Skeletal muscle satellite cell (primary cell): ENCODE measurements at regions not wholly inside any gene's neighbourhood (a gene's known extent, or its start where the extent isn't known, plus 50 kb on each side); places are given as distances from the start of the nearest gene placed in this dataset.

Experiments used
- H3K27me3 ChIP-seq: 2 replicates; pipeline ENCODE4 v1.7.0; 2013; ENCODE audit warnings: low read length; ENCODE audit not compliant: control insufficient read depth, insufficient read depth
- H3K36me3 ChIP-seq: 2 replicates; pipeline ENCODE4 v1.7.0; 2013; ENCODE audit warnings: mild to moderate bottlenecking, control low read depth, low read length; ENCODE audit not compliant: insufficient read depth
- H3K4me1 ChIP-seq: 2 replicates; pipeline ENCODE4 v1.7.0; 2013; ENCODE audit warnings: low read length; ENCODE audit not compliant: control insufficient read depth, insufficient read depth
- H3K4me2 ChIP-seq: 2 replicates; pipeline ENCODE4 v1.7.0; 2013; ENCODE audit warnings: mild to moderate bottlenecking, low read length
- H3K4me3 ChIP-seq: 2 replicates; pipeline ENCODE4 v1.7.0; 2013; ENCODE audit warnings: low read length
- H3K9ac ChIP-seq: 2 replicates; pipeline ENCODE4 v1.7.0; 2013; ENCODE audit warnings: mild to moderate bottlenecking, low read depth, low read length, moderate library complexity
- H3K9me3 ChIP-seq: replicated peaks from 2 replicates; pipeline ENCODE4 v1.7.0; 2013; ENCODE audit warnings: mild to moderate bottlenecking, control low read depth, low read length

GRCh38 chr1:82731216-82731615 is 930.5 kb downstream of the ADGRL2 start:
- Histone ChIP-seq H3K4me2 (no peak overlapping the region), H3K9ac (no peak overlapping the region), H3K9me3 (no peaks in the 10 kb centered on the region), H3K36me3 (no peaks in the 10 kb centered on the region), H3K4me1 (no peaks in the 10 kb centered on the region), H3K27me3 (no peaks in the 10 kb centered on the region), H3K4me3 (no peak overlapping the region)

- no peaks in the 10 kb centered on the region for H3K36me3 ChIP-seq
- H3K9me3 ChIP-seq = no peaks in the 10 kb centered on the region
- H3K9ac ChIP-seq = no peak overlapping the region
- no peak overlapping the region for H3K4me2 ChIP-seq
- H3K4me1 ChIP-seq = no peaks in the 10 kb centered on the region
- no peak overlapping the region for H3K4me3 ChIP-seq
- H3K27me3 ChIP-seq = no peaks in the 10 kb centered on the region
Measured at GRCh38 chr1:82728206-82728605, 927.5 kb downstream of the ADGRL2 start.

- H3K9me3 ChIP-seq = no peaks in the 10 kb centered on the region
- no peaks in the 10 kb centered on the region for H3K36me3 ChIP-seq
- H3K4me3 ChIP-seq = no peak overlapping the region
- no peaks in the 10 kb centered on the region for H3K27me3 ChIP-seq
- H3K4me2 ChIP-seq = no peak overlapping the region
- no peaks in the 10 kb centered on the region for H3K4me1 ChIP-seq
- H3K9ac ChIP-seq = no peak overlapping the region
Measured at GRCh38 chr1:82724246-82724645, 923.5 kb downstream of the ADGRL2 start.

GRCh38 chr1:82722608-82723007 is 921.9 kb downstream of the ADGRL2 start:
- no peak overlapping the region for H3K4me2 ChIP-seq
- no peak overlapping the region for H3K9ac ChIP-seq
- no peaks in the 10 kb centered on the region for H3K27me3 ChIP-seq
- no peaks in the 10 kb centered on the region for H3K4me1 ChIP-seq
- H3K4me3 ChIP-seq = no peak overlapping the region
- no peaks in the 10 kb centered on the region for H3K36me3 ChIP-seq
- H3K9me3 ChIP-seq = no peaks in the 10 kb centered on the region

GRCh38 chr1:82721702-82722101 is 921.0 kb downstream of the ADGRL2 start:
- Histone ChIP-seq H3K4me2 (no peak overlapping the region), H3K9ac (no peak overlapping the region), H3K4me1 (no peaks in the 10 kb centered on the region), H3K9me3 (no peaks in the 10 kb centered on the region), H3K27me3 (no peaks in the 10 kb centered on the region), H3K36me3 (no peaks in the 10 kb centered on the region), H3K4me3 (no peak overlapping the region)

GRCh38 chr1:82718719-82719419 is 918.1 kb downstream of the ADGRL2 start:
- no peaks in the 10 kb centered on the region for H3K4me1 ChIP-seq
- no peak overlapping the region for H3K9ac ChIP-seq
- H3K36me3 ChIP-seq = no peaks in the 10 kb centered on the region
- H3K9me3 ChIP-seq = no peaks in the 10 kb centered on the region
- no peak overlapping the region for H3K4me3 ChIP-seq
- H3K4me2 ChIP-seq = no peak overlapping the region
- H3K27me3 ChIP-seq = no peaks in the 10 kb centered on the region

GRCh38 chr1:82710091-82710490 is 909.4 kb downstream of the ADGRL2 start:
- Histone ChIP-seq H3K4me2 (no peak overlapping the region), H3K9ac (no peak overlapping the region), H3K9me3 (no peaks in the 10 kb centered on the region), H3K4me3 (no peak overlapping the region), H3K36me3 (no peaks in the 10 kb centered on the region), H3K27me3 (no peaks in the 10 kb centered on the region), H3K4me1 (no peaks in the 10 kb centered on the region)

- Histone ChIP-seq H3K27me3 (no peaks in the 10 kb centered on the region), H3K4me3 (no peak overlapping the region), H3K4me2 (no peak overlapping the region), H3K9ac (no peak overlapping the region), H3K9me3 (no peaks in the 10 kb centered on the region), H3K36me3 (no peaks in the 10 kb centered on the region), H3K4me1 (no peaks in the 10 kb centered on the region)
Measured at GRCh38 chr1:82707681-82708080, 906.9 kb downstream of the ADGRL2 start.

GRCh38 chr1:82706741-82707140 is 906.0 kb downstream of the ADGRL2 start:
- Histone ChIP-seq H3K9ac (no peak overlapping the region), H3K9me3 (no peaks in the 10 kb centered on the region), H3K36me3 (no peaks in the 10 kb centered on the region), H3K4me3 (no peak overlapping the region), H3K27me3 (no peaks in the 10 kb centered on the region), H3K4me1 (no peaks in the 10 kb centered on the region), H3K4me2 (no peak overlapping the region)

GRCh38 chr1:82704966-82705365 is 904.2 kb downstream of the ADGRL2 start:
- no peak overlapping the region for H3K4me3 ChIP-seq
- H3K27me3 ChIP-seq = no peaks in the 10 kb centered on the region
- H3K9me3 ChIP-seq = no peaks in the 10 kb centered on the region

GRCh38 chr1:82704393-82704792 is 903.7 kb downstream of the ADGRL2 start:
- H3K9me3 ChIP-seq = no peaks in the 10 kb centered on the region
- H3K36me3 ChIP-seq = no peaks in the 10 kb centered on the region
- H3K9ac ChIP-seq = no peak overlapping the region
- H3K4me2 ChIP-seq = no peak overlapping the region
- H3K27me3 ChIP-seq = no peaks in the 10 kb centered on the region
- H3K4me1 ChIP-seq = no peaks in the 10 kb centered on the region
- no peak overlapping the region for H3K4me3 ChIP-seq

More at GRCh38 chr1:82704966-82705365, 904.2 kb downstream of the ADGRL2 start:
- Histone ChIP-seq H3K9ac (no peak overlapping the region), H3K4me1 (no peaks in the 10 kb centered on the region), H3K36me3 (no peaks in the 10 kb centered on the region), H3K4me2 (no peak overlapping the region)

- no peaks in the 10 kb centered on the region for H3K27me3 ChIP-seq
- no peak overlapping the region for H3K4me3 ChIP-seq
- H3K36me3 ChIP-seq = no peaks in the 10 kb centered on the region
- H3K9me3 ChIP-seq = no peaks in the 10 kb centered on the region
- H3K4me1 ChIP-seq = no peaks in the 10 kb centered on the region
- no peak overlapping the region for H3K9ac ChIP-seq
- no peak overlapping the region for H3K4me2 ChIP-seq
Measured at GRCh38 chr1:82703951-82704350, 903.2 kb downstream of the ADGRL2 start.
